ENCODE measurements at regions not wholly inside any gene's neighbourhood (a gene's known extent, or its start where the extent isn't known, plus 50 kb on each side); places are given as distances from the start of the nearest gene placed in this dataset.

DNA sequence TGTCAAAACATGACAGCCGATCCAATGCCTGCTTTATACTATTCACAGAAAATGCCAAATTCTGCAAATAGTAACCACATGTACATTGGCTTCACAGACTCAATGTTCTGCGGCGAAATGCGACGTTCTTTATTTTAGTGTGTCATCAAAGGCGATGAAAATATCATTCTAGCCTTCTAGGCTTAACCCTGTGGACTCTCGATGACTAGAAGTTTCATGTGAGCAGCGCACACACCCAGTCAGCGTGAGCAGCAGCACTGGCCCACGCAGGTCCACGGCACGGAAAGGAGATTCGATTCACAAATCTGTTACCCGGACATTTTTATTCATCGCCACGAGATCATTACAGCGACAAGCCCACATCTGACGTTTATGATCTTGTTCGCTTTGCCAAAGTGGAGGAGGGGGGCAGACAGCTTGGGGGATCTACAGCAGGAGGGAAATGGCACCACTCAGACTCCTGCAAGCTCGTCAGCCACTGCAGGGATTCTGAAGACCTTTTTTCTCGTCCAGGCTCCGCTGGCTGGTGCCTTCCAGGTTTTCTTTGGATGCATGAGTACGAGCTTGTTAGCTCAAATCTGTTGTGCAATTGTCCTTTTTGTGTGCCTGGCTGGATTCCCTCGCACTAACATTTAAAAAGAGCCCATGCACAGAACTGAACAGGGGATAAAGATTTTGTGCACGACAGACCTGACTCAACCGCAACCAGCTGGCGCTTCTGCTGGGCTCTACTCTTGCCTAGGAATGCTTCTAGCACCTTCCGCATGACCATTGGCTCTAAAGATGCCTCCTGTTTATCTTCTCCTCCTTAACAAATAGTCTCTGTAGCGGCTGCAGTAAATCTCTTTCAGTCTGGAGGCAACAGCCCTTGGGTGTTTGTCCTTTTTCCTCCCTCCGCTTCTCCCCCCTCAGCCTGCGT, 938.4 kb downstream of the MCTP2 start:
- DNase-seq = peak; percentile 83 to 86
- H3K4me3 ChIP-seq = peak overlapping the region; percentile 4 to 17
- intact Hi-C loops (cut with DNase I; ENCODE audit: low total_unique reads) = no loop called here
- peak overlapping the region; percentile 77 to 81 for H3K27ac ChIP-seq
- TF ChIP-seq POLR2A (IDR thresholded peaks at IDR 0.05) = no peak
- TF ChIP-seq, protein P1, sequence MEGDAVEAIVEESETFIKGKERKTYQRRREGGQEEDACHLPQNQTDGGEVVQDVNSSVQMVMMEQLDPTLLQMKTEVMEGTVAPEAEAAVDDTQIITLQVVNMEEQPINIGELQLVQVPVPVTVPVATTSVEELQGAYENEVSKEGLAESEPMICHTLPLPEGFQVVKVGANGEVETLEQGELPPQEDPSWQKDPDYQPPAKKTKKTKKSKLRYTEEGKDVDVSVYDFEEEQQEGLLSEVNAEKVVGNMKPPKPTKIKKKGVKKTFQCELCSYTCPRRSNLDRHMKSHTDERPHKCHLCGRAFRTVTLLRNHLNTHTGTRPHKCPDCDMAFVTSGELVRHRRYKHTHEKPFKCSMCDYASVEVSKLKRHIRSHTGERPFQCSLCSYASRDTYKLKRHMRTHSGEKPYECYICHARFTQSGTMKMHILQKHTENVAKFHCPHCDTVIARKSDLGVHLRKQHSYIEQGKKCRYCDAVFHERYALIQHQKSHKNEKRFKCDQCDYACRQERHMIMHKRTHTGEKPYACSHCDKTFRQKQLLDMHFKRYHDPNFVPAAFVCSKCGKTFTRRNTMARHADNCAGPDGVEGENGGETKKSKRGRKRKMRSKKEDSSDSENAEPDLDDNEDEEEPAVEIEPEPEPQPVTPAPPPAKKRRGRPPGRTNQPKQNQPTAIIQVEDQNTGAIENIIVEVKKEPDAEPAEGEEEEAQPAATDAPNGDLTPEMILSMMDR (IDR thresholded peaks at IDR 0.05) = no peak
- H3K9me3 ChIP-seq = no peaks in the 10 kb centered on the region
- H3K4me1 ChIP-seq = no peaks in the 10 kb centered on the region
- no peaks in the 10 kb centered on the region for H3K36me3 ChIP-seq
- no peaks in the 10 kb centered on the region for H3K27me3 ChIP-seq

DNA sequence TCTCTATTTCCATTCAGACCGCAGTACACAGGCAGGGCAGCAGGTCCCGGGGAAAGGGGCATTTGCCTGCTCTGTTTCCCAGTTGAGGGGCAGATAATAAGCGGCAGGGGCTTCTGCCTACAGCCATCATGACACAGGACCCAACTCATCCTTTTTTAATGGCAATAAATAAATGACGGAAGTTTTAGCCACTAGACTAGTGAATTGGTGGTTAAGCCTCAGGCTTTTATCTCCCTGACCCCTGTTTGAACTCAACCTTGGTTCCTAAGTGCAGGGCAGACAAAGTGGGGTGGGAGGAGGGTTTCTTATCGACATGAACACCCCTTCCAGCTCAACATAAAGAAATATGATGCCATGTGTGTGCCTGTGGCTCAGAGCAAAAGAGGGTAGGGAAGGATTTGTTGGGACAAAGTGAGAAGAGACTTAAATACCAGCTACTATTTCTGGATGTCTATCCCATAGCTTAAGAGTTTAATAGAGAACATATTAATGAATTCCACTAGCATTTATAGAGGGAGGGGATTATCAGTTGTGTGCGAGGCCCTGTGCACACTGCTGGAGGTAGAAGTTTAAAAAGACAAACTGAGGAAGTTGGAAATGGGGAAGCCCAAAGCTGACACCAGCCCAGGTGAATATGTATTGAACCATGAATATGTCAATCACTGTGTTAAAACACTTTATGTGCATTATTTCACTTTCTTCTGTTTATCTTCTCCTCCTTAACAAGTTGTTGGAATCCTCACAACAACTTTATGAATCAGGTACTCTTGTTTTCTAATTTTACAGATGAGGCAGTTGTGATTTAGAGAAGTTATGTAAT, 939.4 kb downstream of the MCTP2 start:
- no peak for DNase-seq
- Histone ChIP-seq H3K27ac (peak overlapping the region; percentile 77 to 81), H3K36me3 (no peaks in the 10 kb centered on the region), H3K27me3 (no peaks in the 10 kb centered on the region), H3K9me3 (no peaks in the 10 kb centered on the region), H3K4me3 (peak overlapping the region in 1 of 2 donors; percentile 17), H3K4me1 (no peaks in the 10 kb centered on the region)
- TF ChIP-seq POLR2A (IDR thresholded peaks at IDR 0.05) = no peak
- TF ChIP-seq, protein P1 (IDR thresholded peaks at IDR 0.05) = no peak
- intact Hi-C loops (cut with DNase I; ENCODE audit: low total_unique reads) = no loop called here

DNA sequence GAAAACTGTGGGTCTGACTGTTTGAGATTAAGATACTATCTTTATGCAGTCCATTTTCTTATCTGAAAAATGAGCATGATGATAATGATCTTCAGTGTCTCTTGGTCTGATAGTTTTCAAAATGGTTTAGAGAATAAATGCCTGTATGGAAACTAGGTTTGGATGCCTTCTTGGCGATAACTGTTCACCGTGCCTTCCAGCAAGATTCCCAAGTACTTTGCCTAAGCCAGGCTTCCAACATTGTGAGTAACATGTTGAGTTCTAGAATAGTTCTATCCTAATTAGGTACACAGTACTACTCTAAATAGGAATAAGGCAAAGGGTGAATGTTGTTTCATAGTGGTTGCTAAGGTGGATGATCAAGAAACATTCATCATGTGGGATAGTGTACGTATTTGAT, 940.2 kb downstream of the MCTP2 start:
- intact Hi-C loops (cut with DNase I; ENCODE audit: low total_unique reads) = no loop called here
- no peaks in the 10 kb centered on the region for H3K27me3 ChIP-seq
- H3K27ac ChIP-seq = peak overlapping the region; percentile 77 to 81

DNA sequence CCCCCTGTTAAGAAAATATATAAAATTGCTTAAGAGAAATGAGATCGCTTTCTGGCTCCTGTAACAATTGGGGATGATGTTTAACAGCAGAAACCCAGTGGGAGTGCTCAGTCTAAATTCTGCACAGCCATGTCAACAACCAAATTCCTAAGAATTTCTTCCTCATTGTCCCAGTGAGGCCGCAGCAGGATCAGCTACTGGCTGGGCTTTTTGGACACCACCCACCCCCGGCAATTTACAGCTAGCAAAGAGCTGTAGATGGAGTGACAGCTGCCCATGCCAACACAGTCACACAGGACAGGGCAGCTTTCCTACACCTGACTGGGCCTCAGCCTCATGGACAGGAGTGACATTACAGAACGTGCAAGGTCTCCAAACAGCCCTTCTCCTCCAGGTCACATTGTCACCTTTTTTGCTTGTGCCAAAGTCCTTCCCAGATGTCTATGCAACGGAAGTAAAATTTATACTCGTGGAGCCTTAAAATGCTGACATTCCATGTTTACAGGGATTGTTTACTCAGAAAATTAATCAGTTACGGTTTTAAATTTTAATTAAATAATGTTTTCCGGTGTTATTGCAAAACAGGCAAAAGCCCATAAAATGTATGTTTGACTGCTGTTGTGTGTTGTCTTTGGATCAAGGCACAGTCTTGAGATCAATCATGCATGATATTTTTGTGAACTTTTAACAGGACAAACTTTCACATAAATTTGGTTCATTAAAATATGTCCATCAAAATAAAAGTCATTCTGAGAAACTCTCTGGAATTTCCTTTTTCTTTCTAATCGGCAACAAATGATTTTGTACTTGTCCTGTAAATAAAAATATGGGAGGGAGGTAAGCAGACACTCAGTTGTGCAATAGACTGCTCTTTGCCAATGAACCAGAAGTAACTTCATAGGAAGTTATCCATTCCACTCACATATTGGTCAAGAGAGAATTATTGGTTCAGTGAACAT, 943.2 kb downstream of the MCTP2 start:
- H3K4me1 ChIP-seq = no peaks in the 10 kb centered on the region
- H3K27ac ChIP-seq = peak overlapping the region; percentile 63 to 65
- no peak for TF ChIP-seq POLR2A (IDR thresholded peaks at IDR 0.05)
- TF ChIP-seq, protein P1 (IDR thresholded peaks at IDR 0.05) = no peak
- intact Hi-C loops (cut with DNase I; ENCODE audit: low total_unique reads) = no loop called here
- no peak overlapping the region for H3K4me3 ChIP-seq
- DNase-seq = peak; percentile 37 to 40
- no peaks in the 10 kb centered on the region for H3K36me3 ChIP-seq
- H3K9me3 ChIP-seq = no peaks in the 10 kb centered on the region
- no peaks in the 10 kb centered on the region for H3K27me3 ChIP-seq

More for the DNA sequence above, 940.2 kb downstream of the MCTP2 start:
- no peak for DNase-seq
- Histone ChIP-seq H3K36me3 (no peaks in the 10 kb centered on the region), H3K9me3 (no peaks in the 10 kb centered on the region), H3K4me3 (no peak overlapping the region), H3K4me1 (no peaks in the 10 kb centered on the region)
- TF ChIP-seq POLR2A (IDR thresholded peaks at IDR 0.05) = no peak
- TF ChIP-seq, protein P1 (IDR thresholded peaks at IDR 0.05) = no peak

All from uterus (tissue), 3 donors.